ENCODE measurements at regions not wholly inside any gene's neighbourhood (a gene's known extent, or its start where the extent isn't known, plus 50 kb on each side); places are given as distances from the start of the nearest gene placed in this dataset.

GRCh38 chr4:170170861-170171260 is 81.1 kb upstream of the AADAT start:
- no peak for TF ChIP-seq CTCF (IDR thresholded peaks at IDR 0.05 in 4 of 5, conservative IDR thresholded peaks at IDR 0.05 in 1 of 5)
- no peak for TF ChIP-seq POLR2A (IDR thresholded peaks at IDR 0.05)

Measured in gastrocnemius medialis (tissue), 4 donors.